GM19025 (cell line): ENCODE measurements at regions not wholly inside any gene's neighbourhood (a gene's known extent, or its start where the extent isn't known, plus 50 kb on each side); places are given as distances from the start of the nearest gene placed in this dataset.
"Not testable (repeated sequence)": the region's sequence is repeated elsewhere in the genome, so short reads cannot be mapped to it uniquely, and the experiment has no call there.

ENCODE experiments used
- ATAC-seq: cut with Tn5 transposase; IDR thresholded peaks from one replicate; pipeline ENCODE4 v1.9.1; 2021; ENCODE audit warnings: mild to moderate bottlenecking, low read depth, moderate library complexity; ENCODE audit not compliant: unreplicated experiment

DNA sequence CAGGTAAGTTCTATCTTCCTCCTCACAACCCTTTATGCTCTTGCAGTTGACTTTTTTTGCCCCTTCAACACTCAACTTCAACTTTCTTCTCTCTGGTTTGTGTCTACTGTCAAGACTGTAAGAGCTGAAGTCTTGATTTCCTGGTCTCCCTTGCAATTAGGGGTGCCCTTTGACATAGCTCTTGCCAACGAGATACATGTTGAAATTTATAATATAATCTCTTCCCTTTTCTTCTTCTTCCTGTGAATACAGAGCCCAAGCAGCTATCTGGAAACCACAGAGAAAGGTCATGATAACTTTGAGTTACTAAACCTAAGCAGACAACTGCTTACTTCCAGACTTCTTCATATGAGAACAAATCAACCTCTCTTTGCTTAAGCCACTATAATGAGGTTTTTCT is 163.5 kb downstream of the MC4R start:
- no peak for ATAC-seq

DNA sequence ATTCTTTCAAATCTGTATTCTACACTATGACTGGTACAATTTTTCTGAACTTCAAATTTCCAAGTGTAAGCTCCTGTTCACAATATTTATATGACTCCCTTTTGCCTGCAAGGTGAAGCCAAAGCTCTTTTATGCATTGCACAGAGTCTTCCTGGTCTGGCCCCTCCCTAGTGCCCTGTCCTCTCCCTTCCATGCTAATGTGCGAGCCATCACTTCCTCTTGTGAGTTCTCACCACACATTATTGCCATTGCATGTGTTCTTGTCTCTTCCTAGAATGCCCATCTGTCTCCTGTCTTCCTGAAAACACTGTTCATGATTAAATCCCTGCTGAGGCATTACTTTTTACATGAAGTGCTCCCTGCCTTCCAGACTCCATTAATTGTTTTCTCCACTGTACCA is 169.9 kb downstream of the MC4R start:
- ATAC-seq, result no peak

DNA sequence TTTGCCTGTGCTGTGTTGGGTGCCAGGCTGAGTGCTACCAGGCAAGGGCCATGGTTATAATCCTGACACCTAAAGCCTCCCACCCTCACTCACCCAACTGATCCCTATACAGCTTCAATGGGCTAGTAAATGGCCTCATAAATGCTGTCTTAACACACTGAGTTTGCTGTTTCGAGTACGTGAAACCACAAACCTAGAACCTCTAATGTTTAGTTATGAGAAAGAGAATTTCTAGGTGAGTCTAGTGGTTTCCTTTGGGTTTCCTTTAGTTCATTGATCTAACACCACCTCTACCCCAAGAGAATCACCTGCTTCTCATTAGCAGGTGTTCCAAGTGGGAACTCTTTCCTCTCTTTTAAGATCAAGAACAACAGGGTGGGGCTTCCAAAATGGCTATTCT is 172.0 kb downstream of the MC4R start:
- ATAC-seq, result no peak

DNA sequence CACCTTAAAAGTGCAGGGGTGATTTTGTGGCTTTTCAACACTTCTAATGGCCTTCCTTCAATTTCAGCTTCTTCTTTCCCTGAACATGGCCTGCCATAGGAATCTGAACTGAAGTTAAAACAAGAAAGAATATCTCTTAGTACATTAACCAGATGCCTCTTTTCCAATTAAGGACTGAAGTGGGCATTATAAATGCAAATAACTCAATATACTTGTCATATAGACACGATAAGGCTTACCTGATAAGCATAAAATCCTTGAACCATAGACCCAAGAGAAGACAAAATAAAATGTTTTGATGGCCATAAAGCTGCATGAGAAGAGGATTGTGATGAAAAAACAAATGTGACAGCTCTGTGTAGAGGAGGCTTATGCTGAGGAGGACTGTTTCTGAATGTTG is 173.1 kb downstream of the MC4R start:
- no peak for ATAC-seq

DNA sequence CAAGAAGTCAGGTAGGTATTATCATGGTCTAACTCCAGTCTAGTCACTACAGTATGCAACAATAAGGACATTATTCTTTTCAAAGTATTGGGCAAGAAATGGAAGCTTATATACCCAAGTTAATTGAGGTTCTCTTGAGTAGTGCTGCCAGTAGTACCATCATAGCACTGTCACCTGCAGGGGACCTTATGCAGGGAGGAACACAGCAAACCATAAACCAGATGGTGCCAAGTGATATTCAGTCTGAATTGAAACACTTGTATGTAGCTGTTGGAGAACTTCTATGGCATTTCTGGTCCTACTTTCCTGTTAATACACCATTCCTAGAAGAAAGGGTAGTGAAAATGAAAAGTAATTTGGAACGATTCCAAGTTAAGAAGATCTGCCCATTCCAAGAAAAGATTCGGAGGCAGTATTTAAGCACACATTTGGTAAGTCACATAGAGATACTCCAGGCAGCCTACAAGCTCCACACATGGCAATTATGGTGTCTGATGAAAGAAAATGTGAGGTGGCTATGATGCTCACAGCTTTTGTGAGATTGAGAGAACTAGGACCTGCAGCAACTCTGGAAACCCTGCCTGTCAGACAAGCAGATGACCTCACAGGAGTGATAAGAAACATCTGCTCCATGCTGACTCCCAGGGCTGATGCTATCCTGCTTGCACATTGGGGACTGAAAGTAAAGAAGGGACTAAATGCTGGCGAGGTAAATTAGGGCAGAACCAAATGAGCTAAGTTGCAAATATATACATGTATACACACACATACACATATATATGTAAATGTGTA is 174.7 kb downstream of the MC4R start:
- no peak for ATAC-seq

DNA sequence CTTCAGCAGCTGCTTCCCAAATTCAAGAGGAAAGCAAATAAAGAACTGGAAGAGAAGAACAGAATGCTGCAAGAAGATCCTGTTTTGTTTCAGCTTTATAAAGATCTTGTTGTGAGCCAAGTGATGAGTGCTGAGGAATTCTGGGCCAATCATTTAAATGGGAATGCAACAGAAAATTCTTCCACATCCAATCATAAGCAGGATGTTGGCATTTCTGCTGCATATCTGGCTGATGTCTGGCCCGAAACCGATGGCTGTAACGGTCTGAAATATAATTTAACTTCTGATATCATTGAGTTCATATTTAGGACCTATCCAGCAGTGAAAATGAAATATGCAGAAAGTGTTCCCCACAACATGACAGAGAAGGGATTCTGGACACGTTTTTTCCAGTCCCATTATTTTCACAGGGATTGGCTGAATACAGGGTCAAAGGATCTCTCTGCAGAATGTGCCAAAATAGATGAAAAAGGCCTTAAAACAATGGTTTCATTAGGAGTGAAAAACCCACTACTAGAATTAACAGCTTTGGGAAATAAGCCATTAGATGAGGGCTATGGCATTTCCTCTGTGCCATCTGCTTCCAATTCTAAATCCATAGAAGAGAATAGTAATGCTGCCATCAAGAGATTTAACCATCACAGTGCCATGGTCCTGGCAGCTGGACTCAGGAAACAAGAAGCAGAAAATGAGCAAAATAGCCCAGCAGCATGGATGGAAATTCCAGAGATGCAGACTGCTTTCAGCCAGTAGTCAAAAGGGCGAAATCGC is 175.6 kb downstream of the MC4R start:
- ATAC-seq, result no peak

DNA sequence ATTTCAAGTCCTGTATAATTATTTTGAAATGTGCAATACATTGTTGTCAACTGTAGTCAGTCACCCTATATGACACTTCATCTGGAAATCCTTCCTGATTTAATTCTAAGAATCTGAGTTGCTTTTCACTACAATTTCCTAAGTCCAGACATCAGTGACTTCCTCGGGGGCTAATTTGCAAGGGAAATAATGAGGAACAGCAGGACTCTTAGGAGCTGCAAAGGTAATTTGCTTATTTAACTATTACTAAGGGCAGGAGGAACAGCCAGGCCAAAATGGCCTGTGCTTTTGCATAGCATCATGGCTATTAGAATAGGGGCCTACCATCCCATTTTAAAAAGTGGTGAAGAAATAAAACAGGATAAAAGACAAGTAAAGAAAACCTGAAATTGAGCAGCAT is 178.8 kb downstream of the MC4R start:
- ATAC-seq, result no peak

DNA sequence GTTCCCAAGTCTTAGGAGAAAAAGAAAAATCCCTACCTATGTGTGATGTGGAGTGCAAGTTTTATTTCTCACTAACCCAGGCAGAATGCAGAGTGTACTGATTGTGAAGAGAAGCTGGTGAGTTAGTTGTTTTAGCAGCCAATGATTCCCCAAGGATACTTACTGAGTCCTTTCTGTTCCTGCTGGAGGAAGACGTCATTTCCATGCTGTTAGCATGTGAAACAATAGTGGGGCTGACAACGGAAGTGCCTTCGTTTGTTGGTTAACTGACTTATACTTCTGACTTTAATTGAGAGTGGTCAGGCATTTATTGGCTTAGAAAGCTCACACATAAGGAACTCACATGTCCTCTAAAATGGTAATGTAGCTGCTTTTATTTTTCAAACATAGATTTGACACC is 180.6 kb downstream of the MC4R start:
- ATAC-seq, result no peak

DNA sequence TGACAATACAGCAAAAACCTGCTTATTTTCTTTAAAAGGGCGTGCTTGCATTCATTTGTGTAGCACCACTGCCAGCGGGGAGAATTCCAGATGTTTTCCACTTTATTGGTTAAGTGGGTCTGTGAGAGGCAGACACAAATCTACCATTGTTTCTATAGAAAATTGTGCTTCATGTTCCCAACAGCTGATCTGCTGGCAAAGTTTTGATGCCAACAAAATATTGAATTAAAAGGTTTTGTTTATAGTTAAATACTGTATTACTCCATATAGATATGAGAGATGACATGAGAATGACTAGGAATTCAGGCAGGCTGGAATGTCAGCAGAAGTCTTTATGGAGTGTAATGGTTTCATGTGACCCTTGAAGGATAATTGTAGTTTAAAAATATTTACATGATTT is 182.7 kb downstream of the MC4R start:
- ATAC-seq, result no peak

DNA sequence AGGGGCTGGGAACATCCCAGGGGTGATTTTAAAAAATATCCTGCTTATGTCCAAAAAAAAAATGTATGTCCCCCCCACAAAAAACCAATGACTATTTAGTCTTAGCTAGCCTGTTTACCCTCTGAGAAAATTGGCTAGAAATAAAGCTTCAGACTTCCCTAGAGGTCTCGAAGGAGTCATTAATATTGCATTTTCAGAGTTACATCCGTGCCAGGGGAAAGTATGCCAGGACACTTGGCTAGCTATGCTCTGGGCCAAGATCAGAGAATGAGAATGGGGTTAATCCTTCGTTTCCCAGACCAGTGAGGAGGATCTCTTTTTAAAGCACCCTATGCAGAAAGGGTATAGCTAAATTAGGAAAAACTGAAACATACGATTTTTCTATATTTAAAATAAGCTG is 183.6 kb downstream of the MC4R start:
- ATAC-seq, result no peak

DNA sequence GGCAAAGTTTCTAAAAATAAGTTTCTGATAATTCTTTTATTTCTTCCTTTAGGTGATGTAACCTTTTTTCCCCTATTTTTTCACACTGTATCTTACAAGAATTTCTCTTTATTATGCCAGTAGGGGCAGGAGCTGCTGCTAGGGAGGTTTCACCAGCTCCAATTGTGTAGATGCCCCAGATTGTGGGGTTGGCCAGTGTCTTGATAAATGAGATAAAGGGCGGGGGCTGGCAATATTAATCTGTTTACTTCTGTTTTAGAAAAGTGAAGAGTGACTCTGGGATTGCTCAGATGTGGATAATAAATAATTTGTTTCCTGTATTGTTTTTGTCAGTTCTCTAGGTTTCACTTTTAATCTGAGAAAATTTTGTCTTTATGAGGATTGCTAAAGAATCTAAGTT is 190.4 kb downstream of the MC4R start:
- ATAC-seq, result no peak

DNA sequence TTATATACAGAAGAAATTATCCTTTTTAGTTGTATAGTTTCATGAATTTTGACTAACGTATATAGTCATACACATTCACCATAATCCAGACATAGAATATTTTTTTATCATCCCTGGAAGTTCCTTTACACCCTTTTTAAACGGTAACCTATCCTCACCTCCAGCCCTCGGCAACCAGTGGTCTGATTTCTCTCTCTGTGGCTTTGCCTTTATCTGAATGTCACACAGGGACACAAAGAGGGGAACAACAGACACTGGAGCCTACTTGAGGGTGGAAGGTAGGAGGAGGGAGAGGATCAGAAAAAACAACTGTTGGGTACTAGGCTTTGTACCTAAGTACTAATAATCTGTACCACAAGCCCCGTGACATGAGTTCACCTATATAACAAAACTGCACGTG is 191.9 kb downstream of the MC4R start:
- no peak for ATAC-seq

DNA sequence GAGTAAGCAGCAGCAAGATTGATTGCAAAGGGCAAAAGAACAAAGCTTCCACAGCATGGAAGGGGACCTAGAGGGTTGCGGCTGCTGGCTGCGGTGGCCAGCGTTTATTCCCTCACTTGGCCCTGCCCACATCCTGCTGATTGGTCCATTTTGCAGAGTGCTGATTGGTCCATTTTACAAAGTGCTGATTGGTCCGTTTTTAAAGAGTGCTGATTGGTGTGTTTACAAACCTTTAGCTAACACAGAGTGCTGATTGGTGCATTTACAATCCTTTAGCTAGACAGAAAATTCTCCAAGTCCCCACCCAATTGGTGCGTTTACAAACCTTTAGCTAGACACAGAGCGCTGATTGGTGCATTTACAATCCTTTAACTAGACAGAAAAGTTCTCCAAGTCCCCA is 194.4 kb downstream of the MC4R start:
- not testable (repeated sequence) for ATAC-seq

DNA sequence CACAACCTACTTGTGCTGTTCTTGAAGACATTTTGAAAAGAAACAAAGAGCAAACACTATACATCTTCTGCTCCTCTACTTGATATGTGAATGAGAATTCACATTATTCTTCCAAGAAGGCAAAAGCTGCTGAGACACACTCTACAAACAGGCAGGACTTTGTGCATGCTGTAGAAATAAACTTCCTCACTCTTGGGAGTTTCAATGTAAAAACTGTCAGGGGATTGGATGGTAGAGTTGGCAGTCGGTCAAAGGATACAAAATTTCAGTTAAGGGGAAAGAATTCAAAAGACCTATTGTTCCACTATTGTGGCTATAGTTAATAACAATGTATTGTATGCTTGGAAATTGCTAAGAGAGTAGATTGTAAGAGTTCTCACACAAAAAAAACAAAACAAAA is 196.3 kb downstream of the MC4R start:
- ATAC-seq, result no peak

DNA sequence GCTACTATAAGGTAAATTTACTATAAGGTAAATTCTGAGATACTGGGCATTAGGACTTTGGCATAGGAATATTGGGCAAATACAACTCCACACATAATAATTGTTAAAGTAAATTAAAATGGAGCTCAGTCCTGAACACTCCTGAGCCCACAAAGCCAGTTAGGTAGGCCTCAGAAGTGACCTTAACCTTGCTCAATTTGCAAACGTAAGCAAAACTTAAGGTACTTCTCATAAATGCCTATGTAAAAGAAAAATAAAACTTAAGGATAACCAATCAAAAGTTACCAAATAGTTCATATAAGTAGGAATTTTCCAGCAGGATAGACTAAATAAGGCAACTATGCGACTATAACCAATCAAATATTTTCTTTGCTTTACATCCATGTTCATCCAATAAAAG is 197.7 kb downstream of the MC4R start:
- no peak for ATAC-seq

DNA sequence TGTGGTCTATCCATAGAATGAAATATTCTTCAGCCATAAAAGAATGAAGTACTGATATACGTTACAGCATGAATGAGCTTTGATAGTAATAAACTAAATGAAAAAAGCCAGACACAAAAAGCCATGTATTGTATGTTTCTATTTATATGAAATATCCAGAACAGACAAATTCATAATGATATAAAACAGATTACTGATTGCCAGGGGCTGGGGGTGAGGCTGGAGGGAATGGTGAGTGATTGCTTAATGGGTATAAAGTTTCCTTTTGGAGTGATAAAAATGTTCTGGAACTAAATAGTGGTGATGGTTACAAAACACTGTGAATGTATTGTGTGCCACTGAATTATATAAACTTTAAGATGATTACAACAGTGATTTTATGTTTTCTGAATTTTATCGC is 200.5 kb downstream of the MC4R start:
- no peak for ATAC-seq

DNA sequence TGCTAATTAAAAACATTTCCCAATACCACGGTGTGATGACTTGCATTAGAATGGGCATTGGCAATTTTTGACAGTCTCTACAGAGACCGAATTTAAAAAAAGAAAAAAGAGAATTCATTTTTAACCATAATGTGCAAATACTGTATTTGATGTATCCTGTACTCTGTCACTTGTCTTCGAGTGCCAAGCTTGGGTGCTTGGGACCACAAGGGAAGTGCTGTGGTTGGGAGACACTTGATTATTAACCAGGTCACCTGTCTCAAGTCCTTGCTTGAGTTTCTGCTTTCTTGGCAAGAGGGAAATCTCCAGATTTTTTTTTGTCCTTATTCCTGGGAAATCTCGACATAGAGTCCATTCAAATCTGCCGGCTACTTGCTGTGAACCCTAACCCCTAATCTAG is 209.0 kb downstream of the MC4R start:
- ATAC-seq, result no peak

DNA sequence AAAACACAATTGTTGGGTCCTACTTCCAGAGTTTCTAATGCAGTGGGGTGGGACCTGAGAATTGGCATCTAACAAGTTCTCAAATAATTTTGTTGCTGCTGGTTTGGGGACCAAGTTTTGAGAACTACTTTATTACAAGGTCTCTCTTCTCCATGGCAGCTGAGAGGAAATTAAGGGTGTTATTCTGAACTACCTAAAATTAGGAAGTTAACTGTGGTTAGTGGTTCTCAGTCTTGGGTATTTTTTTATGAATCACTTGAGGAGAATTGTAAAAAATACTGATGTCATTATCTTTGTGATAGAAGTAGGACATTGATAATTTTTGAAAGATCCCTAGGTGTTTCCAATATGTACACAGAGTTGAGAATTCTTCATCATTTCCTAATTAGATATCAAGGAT is 210.2 kb downstream of the MC4R start:
- ATAC-seq, result no peak

DNA sequence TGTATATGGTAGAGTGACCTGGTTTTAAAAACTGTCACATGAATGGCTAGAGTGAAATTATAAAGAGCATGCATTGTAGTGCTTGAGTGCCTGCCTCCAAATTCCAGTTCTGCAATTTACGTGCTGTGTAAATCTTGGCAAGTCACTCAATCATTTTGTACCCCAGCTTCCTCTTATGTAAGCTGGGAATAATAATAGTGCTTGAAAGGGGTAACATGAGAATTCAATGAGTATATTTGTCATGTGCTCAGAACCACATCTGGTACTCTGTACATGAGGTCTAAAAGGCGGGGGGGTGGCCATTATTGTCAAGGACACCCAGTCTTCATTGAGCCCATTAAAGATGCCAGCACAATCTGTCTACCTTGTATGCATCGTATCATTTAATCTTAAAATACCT is 214.8 kb downstream of the MC4R start:
- no peak for ATAC-seq

DNA sequence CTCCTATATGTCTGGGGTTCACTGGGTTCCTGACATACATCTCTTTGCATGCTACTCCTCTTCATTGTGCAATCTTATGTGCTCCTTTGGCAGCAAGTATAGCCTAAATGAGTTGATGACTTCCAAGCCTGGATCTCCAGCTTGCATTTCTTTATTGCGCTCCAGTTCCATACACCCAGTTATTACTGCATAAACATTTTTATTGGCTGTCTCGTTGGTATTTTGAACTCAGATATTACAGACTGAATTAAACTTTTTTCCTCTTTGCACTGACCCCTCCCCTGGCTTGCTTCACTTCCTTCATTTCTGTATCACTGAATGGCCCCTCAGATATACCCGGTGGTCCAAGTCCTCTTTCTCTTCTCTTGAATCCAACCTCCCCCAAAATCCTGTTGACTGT is 219.2 kb downstream of the MC4R start:
- ATAC-seq, result no peak

DNA sequence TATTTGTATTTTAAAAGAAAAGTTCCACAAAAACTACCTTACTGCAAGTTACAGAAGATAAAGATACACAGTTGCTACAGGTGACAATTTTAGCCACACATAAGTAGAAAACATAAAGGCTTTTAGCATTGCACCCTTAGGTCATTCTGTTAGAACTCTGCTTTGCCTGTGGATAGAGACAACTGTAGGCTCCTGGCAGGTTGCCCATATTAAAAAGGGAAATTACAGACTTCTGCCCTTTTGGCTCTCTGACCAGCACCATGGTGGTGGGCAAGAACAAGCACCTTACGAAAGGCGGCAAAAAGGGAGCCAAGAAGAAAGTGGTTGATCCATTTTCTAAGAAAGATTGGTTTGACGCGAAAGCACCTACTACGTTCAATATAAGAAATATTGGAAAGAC is 223.3 kb downstream of the MC4R start:
- ATAC-seq, result no peak

DNA sequence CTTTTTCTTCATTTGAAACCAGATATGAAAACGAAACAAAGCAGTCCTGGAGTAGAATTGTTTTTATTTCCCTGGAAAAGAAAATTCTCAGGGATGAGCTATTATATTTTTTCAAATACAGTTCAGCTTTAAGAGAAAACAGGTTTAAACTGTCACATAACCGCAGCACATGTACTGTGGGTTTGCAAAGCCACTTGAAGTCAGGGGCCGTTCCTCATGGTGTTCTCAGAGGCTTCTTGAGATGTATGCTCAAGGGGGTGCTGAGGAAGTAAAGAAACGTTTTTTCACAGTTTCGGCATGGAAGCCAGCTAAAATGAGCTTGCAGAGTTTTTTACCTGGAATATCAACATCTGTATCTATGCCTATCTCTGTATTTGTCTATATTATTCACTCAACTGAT is 225.3 kb downstream of the MC4R start:
- no peak for ATAC-seq
